OCI-LY1 (cell line): ENCODE measurements at regions not wholly inside any gene's neighbourhood (a gene's known extent, or its start where the extent isn't known, plus 50 kb on each side); places are given as distances from the start of the nearest gene placed in this dataset.

Experiments used
- H2AFZ ChIP-seq: fragments of 200-600 bp; sonication (generic), shearing (Covaris generic); 2 replicates; pipeline ENCODE4 v1.6.0; 2014; ENCODE audit warnings: antibody characterized with exemption, mild to moderate bottlenecking, low read length
- H3F3A ChIP-seq: fragments of 200-600 bp; sonication (generic), shearing (Covaris generic); 2 replicates; pipeline ENCODE4 v1.6.0; 2014; ENCODE audit warnings: mild to moderate bottlenecking, antibody characterized with exemption, low read length, moderate library complexity; ENCODE audit not compliant: insufficient read depth
- H3K27ac ChIP-seq: fragments of 200-600 bp; sonication (generic); 2 replicates; pipeline ENCODE4 v1.5.1; 2014; ENCODE audit warnings: low read length, mixed run types, mild to moderate bottlenecking, low read depth; ENCODE audit not compliant: poor library complexity, severe bottlenecking
- H3K27me3 ChIP-seq: fragments of 200-600 bp; sonication (generic); 2 replicates; pipeline ENCODE4 v1.6.0; 2014; ENCODE audit warnings: antibody characterized with exemption, mild to moderate bottlenecking, low read length, moderate library complexity; ENCODE audit not compliant: insufficient read depth
- H3K36me3 ChIP-seq: fragments of 200-600 bp; sonication (generic); 2 replicates; pipeline ENCODE4 v1.6.1; 2014; ENCODE audit warnings: mild to moderate bottlenecking, antibody characterized with exemption, low read length, moderate library complexity, mixed read lengths; ENCODE audit not compliant: insufficient read depth
- H3K4me1 ChIP-seq: fragments of 200-600 bp; sonication (generic); 2 replicates; pipeline ENCODE4 v1.5.1; 2014; ENCODE audit warnings: mild to moderate bottlenecking, low read length, moderate library complexity; ENCODE audit not compliant: insufficient read depth, severe bottlenecking
- H3K4me2 ChIP-seq: fragments of 200-600 bp; sonication (generic), shearing (Covaris generic); 2 replicates; pipeline ENCODE4 v1.6.1; 2014; ENCODE audit warnings: low read length
- H3K4me3 ChIP-seq: fragments of 200-600 bp; sonication (generic); 2 replicates; pipeline ENCODE4 v1.5.1; 2014; ENCODE audit warnings: low read length, low read depth, mild to moderate bottlenecking, mixed read lengths; ENCODE audit not compliant: poor library complexity, severe bottlenecking
- H3K79me2 ChIP-seq: fragments of 200-600 bp; shearing (Covaris generic); 2 replicates; pipeline ENCODE4 v1.6.1; 2016; ENCODE audit warnings: mixed run types, low read length, mixed read lengths; ENCODE audit not compliant: insufficient read depth
- H3K9ac ChIP-seq: fragments of 200-600 bp; sonication (generic), shearing (Covaris generic); 2 replicates; pipeline ENCODE4 v1.6.1; 2014; ENCODE audit warnings: mild to moderate bottlenecking, low read length, mixed read lengths
- H3K9me2 ChIP-seq: fragments of 200-600 bp; sonication (generic), shearing (Covaris generic); 2 replicates; pipeline ENCODE4 v1.6.1; 2014; ENCODE audit warnings: low read depth, mild to moderate bottlenecking, low read length, mixed read lengths
- H3K9me3 ChIP-seq: fragments of 200-600 bp; shearing (Covaris generic); 2 replicates; pipeline ENCODE4 v1.6.1; 2014; ENCODE audit warnings: low read length, mixed read lengths
- H4K20me1 ChIP-seq: fragments of 200-600 bp; sonication (generic), shearing (Covaris generic); 2 replicates; pipeline ENCODE4 v1.6.0; 2016; ENCODE audit warnings: mild to moderate bottlenecking, low read length; ENCODE audit not compliant: insufficient read depth
- CTCF ChIP-seq: fragments of 200-600 bp; sonication (generic), shearing (Covaris generic); IDR thresholded peaks from 2 replicates; pipeline ENCODE4 v1.5.1; 2017; ENCODE audit warnings: mild to moderate bottlenecking, antibody characterized with exemption, low read length, moderate library complexity, mixed read lengths
- EZH2 ChIP-seq: fragments of 200-600 bp; sonication (generic), shearing (Covaris generic); IDR thresholded peaks from 2 replicates; pipeline ENCODE4 v1.8.0; 2017; ENCODE audit warnings: borderline replicate concordance, mixed run types, mild to moderate bottlenecking, antibody characterized with exemption, low read length, moderate library complexity, mixed read lengths

DNA sequence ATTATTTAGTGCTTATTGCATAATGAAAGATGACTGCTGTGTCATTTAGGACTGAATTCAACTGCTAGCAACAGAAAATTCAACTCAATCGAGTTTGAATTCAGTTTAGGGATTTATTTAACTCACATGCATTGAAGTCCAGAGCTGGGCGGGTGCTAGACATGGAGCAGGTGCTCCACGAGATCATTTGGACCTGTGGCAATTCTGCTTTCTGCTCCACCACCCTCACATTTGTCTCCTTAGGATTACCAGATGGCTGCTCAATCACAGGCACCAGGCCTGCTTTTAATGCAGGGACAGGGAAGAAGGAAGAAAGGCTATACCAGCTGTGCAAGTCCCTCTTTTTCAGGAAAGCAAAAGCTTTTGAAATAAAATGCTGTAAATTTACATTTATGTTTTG, 572.9 kb upstream of the SLC8A1 start:
- Histone ChIP-seq H3K27me3 (no peaks in the 10 kb centered on the region), H3K4me2 (no peak overlapping the region), H4K20me1 (no peaks in the 10 kb centered on the region), H3K36me3 (no peaks in the 10 kb centered on the region), H3K4me1 (no peaks in the 10 kb centered on the region), H3K9me2 (no peaks in the 10 kb centered on the region), H3K9ac (no peak overlapping the region), H3K79me2 (no peaks in the 10 kb centered on the region), H3F3A (no peaks in the 10 kb centered on the region), H3K27ac (no peak overlapping the region), H3K9me3 (no peaks in the 10 kb centered on the region), H2AFZ (no peak overlapping the region), H3K4me3 (no peak overlapping the region)
- TF ChIP-seq EZH2 (no peak), CTCF (no peak)

DNA sequence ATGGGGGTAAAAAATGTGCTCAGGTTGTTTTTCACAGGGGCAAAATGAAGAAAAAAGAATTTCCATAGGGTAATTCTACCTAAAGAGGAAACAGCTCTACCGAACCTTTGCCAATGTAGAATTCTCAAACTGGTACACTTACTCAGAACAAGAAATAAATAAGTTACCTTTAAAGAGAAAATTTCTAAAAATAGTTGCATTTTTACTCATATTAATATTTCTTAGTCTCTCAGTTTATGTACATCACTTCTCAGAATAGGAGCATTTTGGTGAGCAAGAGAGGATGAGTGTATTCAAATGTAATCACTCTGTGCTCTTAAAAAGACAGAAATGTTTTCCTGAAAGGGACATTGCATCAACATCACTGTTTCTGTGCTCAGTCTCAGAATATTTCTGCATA, 574.7 kb upstream of the SLC8A1 start:
- H2AFZ ChIP-seq = no peak overlapping the region
- H3K9me3 ChIP-seq = no peaks in the 10 kb centered on the region
- H3F3A ChIP-seq = no peaks in the 10 kb centered on the region
- no peak overlapping the region for H3K27ac ChIP-seq
- no peak overlapping the region for H3K9ac ChIP-seq
- H3K4me2 ChIP-seq = no peak overlapping the region
- no peaks in the 10 kb centered on the region for H3K36me3 ChIP-seq
- no peaks in the 10 kb centered on the region for H3K27me3 ChIP-seq
- TF ChIP-seq CTCF (no peak), EZH2 (no peak)
- H3K79me2 ChIP-seq = no peaks in the 10 kb centered on the region
- H3K9me2 ChIP-seq = no peaks in the 10 kb centered on the region
- H3K4me3 ChIP-seq = no peak overlapping the region
- no peaks in the 10 kb centered on the region for H3K4me1 ChIP-seq
- H4K20me1 ChIP-seq = no peaks in the 10 kb centered on the region

- no peak overlapping the region for H3K27ac ChIP-seq
- no peaks in the 10 kb centered on the region for H3K9me2 ChIP-seq
- no peaks in the 10 kb centered on the region for H3K27me3 ChIP-seq
- no peak overlapping the region for H2AFZ ChIP-seq
- no peaks in the 10 kb centered on the region for H4K20me1 ChIP-seq
- TF ChIP-seq EZH2 = no peak
- TF ChIP-seq CTCF = no peak
- H3K4me2 ChIP-seq = no peak overlapping the region
- H3K4me1 ChIP-seq = no peaks in the 10 kb centered on the region
- no peak overlapping the region for H3K9ac ChIP-seq
- no peaks in the 10 kb centered on the region for H3F3A ChIP-seq
- H3K9me3 ChIP-seq = no peaks in the 10 kb centered on the region
- H3K79me2 ChIP-seq = no peaks in the 10 kb centered on the region
- no peaks in the 10 kb centered on the region for H3K36me3 ChIP-seq
- no peak overlapping the region for H3K4me3 ChIP-seq
These were observed 575.2 kb upstream of the SLC8A1 start for GRCh38 chr2:41027095-41027494.
